CD4-positive, alpha-beta T cell treated with Interleukin-4 for 4 hours (primary cell): ENCODE measurements at regions not wholly inside any gene's neighbourhood (a gene's known extent, or its start where the extent isn't known, plus 50 kb on each side); places are given as distances from the start of the nearest gene placed in this dataset.
A peak's percentile ranks its signal among the peaks of the same experiment; 100 is the strongest.
"Not testable (repeated sequence)": the region's sequence is repeated elsewhere in the genome, so short reads cannot be mapped to it uniquely, and the experiment has no call there.

Source experiments
- DNase-seq: peaks from one replicate; pipeline ENCODE4 v3.0.0-alpha.2; 2020

- DNase-seq = not testable (repeated sequence)
Observed at GRCh38 chr1:98811-99210, 352.7 kb downstream of the OR4F29 start.

GRCh38 chr1:91279-91678, 360.2 kb downstream of the OR4F29 start:
- not testable (repeated sequence) for DNase-seq

GRCh38 chr1:88110-88509, 363.4 kb downstream of the OR4F29 start:
- not testable (repeated sequence) for DNase-seq

GRCh38 chr1:79152-79551, 372.3 kb downstream of the OR4F29 start:
- DNase-seq = not testable (repeated sequence)

GRCh38 chr1:65119-65518, 386.4 kb downstream of the OR4F29 start, which contains the start of gene OR4F5:
TSS of gene OR4F5 (plus strand) at chr1:65419.
- not testable (repeated sequence) for DNase-seq

GRCh38 chr1:56014-56531, 395.4 kb downstream of the OR4F29 start:
- DNase-seq = not testable (repeated sequence)

- not testable (repeated sequence) for DNase-seq
Observed at GRCh38 chr1:53182-53581, 398.3 kb downstream of the OR4F29 start.

GRCh38 chr1:41965-42466, 409.5 kb downstream of the OR4F29 start:
- not testable (repeated sequence) for DNase-seq

GRCh38 chr1:41197-41596, 410.3 kb downstream of the OR4F29 start:
- DNase-seq = not testable (repeated sequence)

GRCh38 chr1:29183-29582, 422.3 kb downstream of the OR4F29 start:
- not testable (repeated sequence) for DNase-seq

- not testable (repeated sequence) for DNase-seq
Observed at GRCh38 chr1:17298-17697, 434.2 kb downstream of the OR4F29 start.

GRCh38 chr1:16025-16424, 435.5 kb downstream of the OR4F29 start:
- DNase-seq = not testable (repeated sequence)

GRCh38 chr1:9941-10717, 441.3 kb downstream of the OR4F29 start:
- DNase-seq = peak; percentile 20
